ENCODE measurements at regions not wholly inside any gene's neighbourhood (a gene's known extent, or its start where the extent isn't known, plus 50 kb on each side); places are given as distances from the start of the nearest gene placed in this dataset.
"Not testable (repeated sequence)": the region's sequence is repeated elsewhere in the genome, so short reads cannot be mapped to it uniquely, and the experiment has no call there.

- Histone ChIP-seq H3K9me3 (no peaks in the 10 kb centered on the region), H3K36me3 (no peaks in the 10 kb centered on the region), H3K27me3 (peaks cover 0 to 3% of the 10 kb centered on the region in 2 donors), H3K27ac (no peak overlapping the region), H3K4me1 (no peaks in the 10 kb centered on the region), H3K4me3 (no peak overlapping the region)
- no peak for TF ChIP-seq POLR2A (IDR thresholded peaks at IDR 0.05)
- no peak for TF ChIP-seq CTCF (IDR thresholded peaks at IDR 0.05)
- intact Hi-C loops (cut with DNase I; ENCODE audit: low total_unique reads): no loop called here
- DNase-seq: no peak
Measured at GRCh38 chr13:104937881-104938280, 1597.6 kb downstream of the EFNB2 start.

- Histone ChIP-seq H3K4me1 (no peaks in the 10 kb centered on the region), H3K27me3 (peaks cover 0 to 4% of the 10 kb centered on the region in 2 donors), H3K27ac (no peak overlapping the region), H3K4me3 (no peak overlapping the region), H3K36me3 (no peaks in the 10 kb centered on the region), H3K9me3 (no peaks in the 10 kb centered on the region)
- intact Hi-C loops (cut with DNase I; ENCODE audit: low total_unique reads): no loop called here
- no peak for TF ChIP-seq POLR2A (IDR thresholded peaks at IDR 0.05)
- no peak for TF ChIP-seq CTCF (IDR thresholded peaks at IDR 0.05)
- no peak for DNase-seq
Measured at GRCh38 chr13:104936304-104936703, 1599.2 kb downstream of the EFNB2 start.

GRCh38 chr13:104920513-104920912 is 1614.9 kb downstream of the EFNB2 start:
- H3K9me3 ChIP-seq; H3K27me3 ChIP-seq; H3K27ac ChIP-seq; intact Hi-C loops (cut with DNase I; ENCODE audit: low total_unique reads); H3K36me3 ChIP-seq; H3K4me1 ChIP-seq; DNase-seq; H3K4me3 ChIP-seq: not testable (repeated sequence)

GRCh38 chr13:104920091-104920490 is 1615.4 kb downstream of the EFNB2 start:
- H3K36me3 ChIP-seq: no peaks in the 10 kb centered on the region
- no peaks in the 10 kb centered on the region for H3K27me3 ChIP-seq
- no peaks in the 10 kb centered on the region for H3K4me1 ChIP-seq
- TF ChIP-seq CTCF (IDR thresholded peaks at IDR 0.05) (no peak), POLR2A (IDR thresholded peaks at IDR 0.05) (no peak)
- DNase-seq: no peak
- H3K4me3 ChIP-seq: no peak overlapping the region
- intact Hi-C loops (cut with DNase I; ENCODE audit: low total_unique reads): no loop called here
- H3K9me3 ChIP-seq: no peaks in the 10 kb centered on the region
- H3K27ac ChIP-seq: no peak overlapping the region

- TF ChIP-seq POLR2A (IDR thresholded peaks at IDR 0.05) (no peak), CTCF (IDR thresholded peaks at IDR 0.05) (no peak)
- intact Hi-C loops (cut with DNase I; ENCODE audit: low total_unique reads): no loop called here
- H3K4me1 ChIP-seq: no peaks in the 10 kb centered on the region
- no peaks in the 10 kb centered on the region for H3K9me3 ChIP-seq
- H3K36me3 ChIP-seq: no peaks in the 10 kb centered on the region
- DNase-seq: no peak
- no peak overlapping the region for H3K4me3 ChIP-seq
- no peak overlapping the region for H3K27ac ChIP-seq
- no peaks in the 10 kb centered on the region for H3K27me3 ChIP-seq
Measured at GRCh38 chr13:104900191-104900817, 1635.2 kb downstream of the EFNB2 start.

- H3K36me3 ChIP-seq: no peaks in the 10 kb centered on the region
- intact Hi-C loops (cut with DNase I; ENCODE audit: low total_unique reads): no loop called here
- no peak overlapping the region for H3K4me3 ChIP-seq
- TF ChIP-seq POLR2A (IDR thresholded peaks at IDR 0.05): no peak
- no peak for TF ChIP-seq CTCF (IDR thresholded peaks at IDR 0.05)
- DNase-seq: no peak
- H3K27ac ChIP-seq: no peak overlapping the region
- H3K4me1 ChIP-seq: no peaks in the 10 kb centered on the region
- no peaks in the 10 kb centered on the region for H3K9me3 ChIP-seq
- no peaks in the 10 kb centered on the region for H3K27me3 ChIP-seq
Measured at GRCh38 chr13:104898484-104898883, 1637.0 kb downstream of the EFNB2 start.
